ENCODE measurements at regions not wholly inside any gene's neighbourhood (a gene's known extent, or its start where the extent isn't known, plus 50 kb on each side); places are given as distances from the start of the nearest gene placed in this dataset.

GRCh38 chr12:125249066-125249824 lies 184.0 kb downstream of the AACS start:
- H3K27ac ChIP-seq: no peak overlapping the region
- WGBS, 4 donors: 66 to 73% (median 70%) methylated on average over 13 of the region's 13 CpGs
- TF ChIP-seq POLR2A (IDR thresholded peaks at IDR 0.05) (no peak), CTCF (IDR thresholded peaks at IDR 0.05) (no peak)
- H3K36me3 ChIP-seq: no peaks in the 10 kb centered on the region
- ATAC-seq: no peak
- no peak overlapping the region for H3K4me3 ChIP-seq
- no peak for DNase-seq
- H3K27me3 ChIP-seq: peaks cover 0 to 47% (median 4%) of the 10 kb centered on the region in 9 donors
- no peaks in the 10 kb centered on the region for H3K9me3 ChIP-seq
- H3K4me1 ChIP-seq: no peaks in the 10 kb centered on the region
- intact Hi-C loops (cut with DNase I): no loop called here

- WGBS, 4 donors: 77 to 94% (median 79%) methylated on average over 6 to 7 of the region's 7 CpGs
- H3K27me3 ChIP-seq: peaks cover 0 to 41% (median 0%) of the 10 kb centered on the region in 9 donors
These were observed 184.7 kb downstream of the AACS start for GRCh38 chr12:125249932-125250331.

GRCh38 chr12:125254236-125254635 lies 189.0 kb downstream of the AACS start:
- DNase-seq: no peak
- H3K9me3 ChIP-seq: peaks cover 0 to 6% (median 0%) of the 10 kb centered on the region in 12 donors
- intact Hi-C loops (cut with DNase I): no loop called here
- peaks cover 0 to 8% (median 2%) of the 10 kb centered on the region in 9 donors for H3K27me3 ChIP-seq
- H3K36me3 ChIP-seq: no peaks in the 10 kb centered on the region
- no peak for ATAC-seq
- H3K4me3 ChIP-seq: no peak overlapping the region
- no peak for TF ChIP-seq POLR2A (IDR thresholded peaks at IDR 0.05)
- 69 to 79% (median 73%) methylated on average over 4 of the region's 4 CpGs for WGBS, 4 donors
- H3K27ac ChIP-seq: no peak overlapping the region
- H3K4me1 ChIP-seq: no peaks in the 10 kb centered on the region

More at GRCh38 chr12:125249932-125250331, 184.7 kb downstream of the AACS start:
- Histone ChIP-seq H3K9me3 (no peaks in the 10 kb centered on the region), H3K36me3 (no peaks in the 10 kb centered on the region), H3K4me3 (no peak overlapping the region), H3K27ac (no peak overlapping the region), H3K4me1 (no peaks in the 10 kb centered on the region)
- no peak for DNase-seq
- TF ChIP-seq POLR2A (IDR thresholded peaks at IDR 0.05): no peak
- TF ChIP-seq CTCF (IDR thresholded peaks at IDR 0.05): no peak
- no peak for ATAC-seq
- intact Hi-C loops (cut with DNase I): no loop called here

GRCh38 chr12:125254856-125255255 lies 189.6 kb downstream of the AACS start:
- no peak for ATAC-seq
- no peaks in the 10 kb centered on the region for H3K4me1 ChIP-seq
- intact Hi-C loops (cut with DNase I): no loop called here

More at GRCh38 chr12:125254856-125255255, 189.6 kb downstream of the AACS start:
- TF ChIP-seq CTCF (IDR thresholded peaks at IDR 0.05): no peak
- no peak for DNase-seq
- Histone ChIP-seq H3K36me3 (no peaks in the 10 kb centered on the region), H3K9me3 (peaks cover 0 to 6% (median 0%) of the 10 kb centered on the region in 12 donors), H3K27me3 (peaks cover 0 to 5% (median 0%) of the 10 kb centered on the region in 9 donors), H3K4me3 (no peak overlapping the region), H3K27ac (no peak overlapping the region)
- WGBS, 4 donors: 65 to 74% (median 69%) methylated on average over 11 of the region's 11 CpGs

Measured in heart left ventricle (tissue), 16 donors.